ENCODE measurements at regions not wholly inside any gene's neighbourhood (a gene's known extent, or its start where the extent isn't known, plus 50 kb on each side); places are given as distances from the start of the nearest gene placed in this dataset.

DNA sequence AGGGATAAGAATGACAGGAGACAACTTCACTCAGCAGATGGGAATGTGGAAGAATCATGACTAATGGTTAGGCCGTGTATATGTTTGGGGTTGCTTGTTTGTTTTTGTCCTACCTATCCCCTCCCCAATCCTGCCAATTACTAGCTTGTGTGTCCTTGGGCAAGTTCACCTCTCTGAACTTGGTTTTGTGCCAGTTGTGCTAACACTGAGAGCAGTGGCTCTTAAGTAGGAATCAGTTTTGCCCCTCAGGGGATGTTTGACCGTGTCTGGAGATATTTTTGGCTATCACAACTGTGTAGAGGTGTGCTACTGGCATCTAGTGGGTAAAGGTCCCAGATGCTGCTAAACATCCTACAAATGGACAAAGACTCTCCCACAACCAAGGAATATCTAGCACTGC, 287.0 kb downstream of the DMRT2 start:
- TF ChIP-seq, protein P1, sequence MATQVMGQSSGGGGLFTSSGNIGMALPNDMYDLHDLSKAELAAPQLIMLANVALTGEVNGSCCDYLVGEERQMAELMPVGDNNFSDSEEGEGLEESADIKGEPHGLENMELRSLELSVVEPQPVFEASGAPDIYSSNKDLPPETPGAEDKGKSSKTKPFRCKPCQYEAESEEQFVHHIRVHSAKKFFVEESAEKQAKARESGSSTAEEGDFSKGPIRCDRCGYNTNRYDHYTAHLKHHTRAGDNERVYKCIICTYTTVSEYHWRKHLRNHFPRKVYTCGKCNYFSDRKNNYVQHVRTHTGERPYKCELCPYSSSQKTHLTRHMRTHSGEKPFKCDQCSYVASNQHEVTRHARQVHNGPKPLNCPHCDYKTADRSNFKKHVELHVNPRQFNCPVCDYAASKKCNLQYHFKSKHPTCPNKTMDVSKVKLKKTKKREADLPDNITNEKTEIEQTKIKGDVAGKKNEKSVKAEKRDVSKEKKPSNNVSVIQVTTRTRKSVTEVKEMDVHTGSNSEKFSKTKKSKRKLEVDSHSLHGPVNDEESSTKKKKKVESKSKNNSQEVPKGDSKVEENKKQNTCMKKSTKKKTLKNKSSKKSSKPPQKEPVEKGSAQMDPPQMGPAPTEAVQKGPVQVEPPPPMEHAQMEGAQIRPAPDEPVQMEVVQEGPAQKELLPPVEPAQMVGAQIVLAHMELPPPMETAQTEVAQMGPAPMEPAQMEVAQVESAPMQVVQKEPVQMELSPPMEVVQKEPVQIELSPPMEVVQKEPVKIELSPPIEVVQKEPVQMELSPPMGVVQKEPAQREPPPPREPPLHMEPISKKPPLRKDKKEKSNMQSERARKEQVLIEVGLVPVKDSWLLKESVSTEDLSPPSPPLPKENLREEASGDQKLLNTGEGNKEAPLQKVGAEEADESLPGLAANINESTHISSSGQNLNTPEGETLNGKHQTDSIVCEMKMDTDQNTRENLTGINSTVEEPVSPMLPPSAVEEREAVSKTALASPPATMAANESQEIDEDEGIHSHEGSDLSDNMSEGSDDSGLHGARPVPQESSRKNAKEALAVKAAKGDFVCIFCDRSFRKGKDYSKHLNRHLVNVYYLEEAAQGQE (IDR thresholded peaks at IDR 0.05; ENCODE audit: borderline replicate concordance), result no peak
- TF ChIP-seq, protein P2, sequence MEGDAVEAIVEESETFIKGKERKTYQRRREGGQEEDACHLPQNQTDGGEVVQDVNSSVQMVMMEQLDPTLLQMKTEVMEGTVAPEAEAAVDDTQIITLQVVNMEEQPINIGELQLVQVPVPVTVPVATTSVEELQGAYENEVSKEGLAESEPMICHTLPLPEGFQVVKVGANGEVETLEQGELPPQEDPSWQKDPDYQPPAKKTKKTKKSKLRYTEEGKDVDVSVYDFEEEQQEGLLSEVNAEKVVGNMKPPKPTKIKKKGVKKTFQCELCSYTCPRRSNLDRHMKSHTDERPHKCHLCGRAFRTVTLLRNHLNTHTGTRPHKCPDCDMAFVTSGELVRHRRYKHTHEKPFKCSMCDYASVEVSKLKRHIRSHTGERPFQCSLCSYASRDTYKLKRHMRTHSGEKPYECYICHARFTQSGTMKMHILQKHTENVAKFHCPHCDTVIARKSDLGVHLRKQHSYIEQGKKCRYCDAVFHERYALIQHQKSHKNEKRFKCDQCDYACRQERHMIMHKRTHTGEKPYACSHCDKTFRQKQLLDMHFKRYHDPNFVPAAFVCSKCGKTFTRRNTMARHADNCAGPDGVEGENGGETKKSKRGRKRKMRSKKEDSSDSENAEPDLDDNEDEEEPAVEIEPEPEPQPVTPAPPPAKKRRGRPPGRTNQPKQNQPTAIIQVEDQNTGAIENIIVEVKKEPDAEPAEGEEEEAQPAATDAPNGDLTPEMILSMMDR (IDR thresholded peaks at IDR 0.05; ENCODE audit: poor library complexity, severe bottlenecking), result no peak
- TF ChIP-seq EZH2 (IDR thresholded peaks at IDR 0.05; ENCODE audit: borderline replicate concordance, insufficient read depth, low read length, poor library complexity, severe bottlenecking) (no peak), MXI1 (conservative IDR thresholded peaks at IDR 0.05; ENCODE audit: poor library complexity, severe bottlenecking) (no peak), TAF1 (IDR thresholded peaks at IDR 0.05; ENCODE audit: low read depth) (no peak), EP300 (conservative IDR thresholded peaks at IDR 0.05; ENCODE audit: poor library complexity, severe bottlenecking) (no peak), SMC3 (conservative IDR thresholded peaks at IDR 0.05; ENCODE audit: poor library complexity) (no peak), POLR2AphosphoS5 (IDR thresholded peaks at IDR 0.05) (no peak), RAD21 (conservative IDR thresholded peaks at IDR 0.05) (no peak)
- no peak overlapping the region for H3K27ac ChIP-seq (ENCODE audit: low read length)
- no peak overlapping the region for H3K4me2 ChIP-seq (ENCODE audit: low read length)
- no peak overlapping the region for H3K9ac ChIP-seq (ENCODE audit: low read length)
- H3K9me2 ChIP-seq (ENCODE audit: insufficient read depth, low read length), result no peaks in the 10 kb centered on the region
- H3K36me3 ChIP-seq (ENCODE audit: insufficient read depth, low read length), result no peaks in the 10 kb centered on the region
- peaks cover 4% of the 10 kb centered on the region for H3K9me3 ChIP-seq (ENCODE audit: low read length)
- H3F3A ChIP-seq (ENCODE audit: insufficient read depth, low read length, poor library complexity, severe bottlenecking), result no peaks in the 10 kb centered on the region
- H4K20me1 ChIP-seq (ENCODE audit: insufficient read depth), result no peaks in the 10 kb centered on the region
- no peak overlapping the region for H3K4me3 ChIP-seq (ENCODE audit: low read length)
- no peaks in the 10 kb centered on the region for H3K79me2 ChIP-seq (replicated peaks; ENCODE audit: insufficient read depth, low read length)
- no peak overlapping the region for H2AFZ ChIP-seq (ENCODE audit: low read depth, low read length)
- H3K27me3 ChIP-seq (ENCODE audit: insufficient read depth, low read depth, low read length), result no peaks in the 10 kb centered on the region

GRCh38 chr9:1340390-1340789, 290.2 kb downstream of the DMRT2 start:
- H3K9me3 ChIP-seq (ENCODE audit: low read length), result peaks cover 4% of the 10 kb centered on the region

More at GRCh38 chr9:1340390-1340789, 290.2 kb downstream of the DMRT2 start:
- Histone ChIP-seq H3F3A (ENCODE audit: insufficient read depth, low read length, poor library complexity, severe bottlenecking) (no peaks in the 10 kb centered on the region), H3K9me2 (ENCODE audit: insufficient read depth, low read length) (no peaks in the 10 kb centered on the region), H2AFZ (ENCODE audit: low read depth, low read length) (no peak overlapping the region), H4K20me1 (ENCODE audit: insufficient read depth) (no peaks in the 10 kb centered on the region), H3K4me2 (ENCODE audit: low read length) (no peak overlapping the region), H3K79me2 (replicated peaks; ENCODE audit: insufficient read depth, low read length) (no peaks in the 10 kb centered on the region), H3K36me3 (ENCODE audit: insufficient read depth, low read length) (no peaks in the 10 kb centered on the region), H3K27ac (ENCODE audit: low read length) (no peak overlapping the region), H3K4me3 (ENCODE audit: low read length) (no peak overlapping the region), H3K9ac (ENCODE audit: low read length) (no peak overlapping the region), H3K27me3 (ENCODE audit: insufficient read depth, low read depth, low read length) (no peaks in the 10 kb centered on the region)
- TF ChIP-seq EP300 (conservative IDR thresholded peaks at IDR 0.05; ENCODE audit: poor library complexity, severe bottlenecking) (no peak), RAD21 (conservative IDR thresholded peaks at IDR 0.05) (no peak), TAF1 (IDR thresholded peaks at IDR 0.05; ENCODE audit: low read depth) (no peak)
- TF ChIP-seq, protein P1 (IDR thresholded peaks at IDR 0.05; ENCODE audit: borderline replicate concordance), result no peak

Data from neural cell (in vitro differentiated cells).